BE2C (cell line): ENCODE measurements at regions not wholly inside any gene's neighbourhood (a gene's known extent, or its start where the extent isn't known, plus 50 kb on each side); places are given as distances from the start of the nearest gene placed in this dataset.

Source experiments
- DNase-seq: peaks from one replicate; pipeline ENCODE4 v3.0.0-alpha.2; 2020
- H3K27me3 ChIP-seq: fragments of 250-450 bp; sonication (Bioruptor Pico); 2 replicates; pipeline ENCODE4 v1.5.1; 2020; ENCODE audit warnings: mild to moderate bottlenecking
- H3K36me3 ChIP-seq: fragments of 250-450 bp; sonication (Bioruptor Pico); 2 replicates; pipeline ENCODE4 v1.5.1; 2020; ENCODE audit warnings: mild to moderate bottlenecking
- H3K4me1 ChIP-seq: fragments of 250-450 bp; sonication (Bioruptor Pico); 2 replicates; pipeline ENCODE4 v1.5.1; 2020
- H3K4me3 ChIP-seq: 2 replicates; pipeline ENCODE4 v1.5.1; 2011; ENCODE audit warnings: low read depth, low read length
- H3K9me3 ChIP-seq: fragments of 250-450 bp; sonication (Bioruptor Pico); 2 replicates; pipeline ENCODE4 v1.5.1; 2020
- CTCF ChIP-seq: IDR thresholded peaks from 2 replicates; pipeline ENCODE4 v1.5.1; 2012; ENCODE audit warnings: mild to moderate bottlenecking, low read depth, low read length

- TF ChIP-seq CTCF, result peak; percentile 23; the same call in 1 of the 2 replicates
- no peak overlapping the region for H3K4me3 ChIP-seq
- H3K9me3 ChIP-seq, result no peaks in the 10 kb centered on the region
- no peaks in the 10 kb centered on the region for H3K4me1 ChIP-seq
- DNase-seq, result no peak
- no peaks in the 10 kb centered on the region for H3K27me3 ChIP-seq
- no peaks in the 10 kb centered on the region for H3K36me3 ChIP-seq
These were observed 191.4 kb upstream of the ADGRB3 start for GRCh38 chr6:68443704-68444103.

GRCh38 chr6:68427630-68428029 is 207.5 kb upstream of the ADGRB3 start:
- Histone ChIP-seq H3K27me3 (no peaks in the 10 kb centered on the region), H3K4me1 (no peaks in the 10 kb centered on the region), H3K4me3 (no peak overlapping the region), H3K9me3 (no peaks in the 10 kb centered on the region; the same call in 1 of the 2 replicates), H3K36me3 (no peaks in the 10 kb centered on the region)
- DNase-seq, result no peak
- no peak for TF ChIP-seq CTCF

GRCh38 chr6:68410021-68410420 is 225.1 kb upstream of the ADGRB3 start:
- H3K27me3 ChIP-seq, result no peaks in the 10 kb centered on the region
- TF ChIP-seq CTCF, result no peak
- H3K4me3 ChIP-seq, result no peak overlapping the region
- no peaks in the 10 kb centered on the region for H3K36me3 ChIP-seq
- no peaks in the 10 kb centered on the region for H3K9me3 ChIP-seq
- H3K4me1 ChIP-seq, result no peaks in the 10 kb centered on the region
- no peak for DNase-seq

GRCh38 chr6:68400396-68400795 is 234.7 kb upstream of the ADGRB3 start:
- H3K4me3 ChIP-seq, result no peak overlapping the region
- DNase-seq, result no peak
- peak; percentile 47 for TF ChIP-seq CTCF
- H3K36me3 ChIP-seq, result no peaks in the 10 kb centered on the region
- no peaks in the 10 kb centered on the region for H3K4me1 ChIP-seq
- no peaks in the 10 kb centered on the region; the same call in 1 of the 2 replicates for H3K9me3 ChIP-seq
- no peaks in the 10 kb centered on the region for H3K27me3 ChIP-seq

- TF ChIP-seq CTCF, result no peak
- Histone ChIP-seq H3K4me3 (no peak overlapping the region), H3K9me3 (no peaks in the 10 kb centered on the region; the same call in 1 of the 2 replicates), H3K36me3 (no peaks in the 10 kb centered on the region), H3K27me3 (no peaks in the 10 kb centered on the region), H3K4me1 (no peaks in the 10 kb centered on the region)
- DNase-seq, result no peak
These were observed 243.1 kb upstream of the ADGRB3 start for GRCh38 chr6:68391953-68392352.

- Histone ChIP-seq H3K27me3 (no peaks in the 10 kb centered on the region), H3K9me3 (no peaks in the 10 kb centered on the region), H3K4me3 (no peak overlapping the region), H3K36me3 (no peaks in the 10 kb centered on the region), H3K4me1 (no peaks in the 10 kb centered on the region)
- no peak for TF ChIP-seq CTCF
- no peak for DNase-seq
These were observed 262.1 kb upstream of the ADGRB3 start for GRCh38 chr6:68372991-68373390.
